Common myeloid progenitor, CD34-positive (primary cell): ENCODE measurements at regions not wholly inside any gene's neighbourhood (a gene's known extent, or its start where the extent isn't known, plus 50 kb on each side); places are given as distances from the start of the nearest gene placed in this dataset.

ENCODE experiments used
- CTCF ChIA-PET: fragments of 350-600 bp; sonication (Branson Sonifier 250); formaldehyde crosslinking; loops from one replicate; lab custom pipeline; 2021; ENCODE audit warnings: antibody characterized with exemption; lab: Charles Lee
- POLR2A ChIA-PET: fragments of 350-600 bp; sonication (Branson Sonifier 250); formaldehyde crosslinking; loops from one replicate; lab custom pipeline; 2021; ENCODE audit warnings: antibody characterized with exemption; lab: Charles Lee
- DNase-seq, 3 donors: peaks; one replicate each; pipeline versions ENCODE4 v3.0.0 to v3.0.0-alpha.2; 2013
- H3K27ac ChIP-seq, 2 experiments: 1 replicate in 1 of 2; 2 replicates in 1 of 2; pipeline ENCODE4 v1.7.0; 2013; ENCODE audit warnings: inconsistent platforms in 2 of 2, low read length in 2 of 2, mild to moderate bottlenecking in 2 of 2, low read depth in 1 of 2, moderate library complexity in 1 of 2; ENCODE audit not compliant: severe bottlenecking in 2 of 2, insufficient read depth in 1 of 2, poor library complexity in 1 of 2
- H3K27me3 ChIP-seq, 5 experiments: replicated peaks in 2 of 5; 1 replicate in 3 of 5; 2 replicates in 2 of 5; pipeline versions ENCODE4 v1.6.1 to v1.7.0; 2013; ENCODE audit warnings: low read length in 4 of 5, mild to moderate bottlenecking in 2 of 5, moderate library complexity in 2 of 5, inconsistent platforms in 1 of 5; ENCODE audit not compliant: insufficient read depth in 5 of 5, control insufficient read depth in 4 of 5
- H3K36me3 ChIP-seq, 4 experiments: 1 replicate in 2 of 4; 2 replicates in 2 of 4; pipeline versions ENCODE4 v1.6.1 to v1.7.0; 2013; ENCODE audit warnings: low read length in 3 of 4, control low read depth in 1 of 4, mild to moderate bottlenecking in 1 of 4; ENCODE audit not compliant: control insufficient read depth in 4 of 4, insufficient read depth in 4 of 4
- H3K4me1 ChIP-seq, 4 experiments: 1 replicate in 3 of 4; 2 replicates in 1 of 4; pipeline versions ENCODE4 v1.6.1 to v1.7.1; 2013; ENCODE audit warnings: low read length in 3 of 4, mild to moderate bottlenecking in 3 of 4, control low read depth in 1 of 4, inconsistent platforms in 1 of 4, moderate library complexity in 1 of 4; ENCODE audit not compliant: control insufficient read depth in 4 of 4, insufficient read depth in 4 of 4; ENCODE audit errors: control extremely low read depth in 1 of 4
- H3K4me3 ChIP-seq, 7 experiments: 1 replicate in 4 of 7; 2 replicates in 3 of 7; pipeline versions ENCODE4 v1.5.1 to v1.7.0; 2013; ENCODE audit warnings: mild to moderate bottlenecking in 7 of 7, low read length in 6 of 7, moderate library complexity in 6 of 7, inconsistent platforms in 2 of 7, low read depth in 2 of 7, control low read depth in 1 of 7; ENCODE audit not compliant: insufficient read depth in 4 of 7, control insufficient read depth in 1 of 7; ENCODE audit errors: extremely low read depth in 1 of 7
- H3K9me3 ChIP-seq, 5 experiments: 1 replicate in 4 of 5; 2 replicates in 1 of 5; pipeline versions ENCODE4 v1.6.1 to v1.7.1; 2013; ENCODE audit warnings: low read length in 4 of 5, mild to moderate bottlenecking in 2 of 5, inconsistent platforms in 1 of 5, low read depth in 1 of 5, moderate library complexity in 1 of 5; ENCODE audit not compliant: control insufficient read depth in 4 of 5, insufficient read depth in 2 of 5; ENCODE audit errors: control extremely low read depth in 1 of 5
- WGBS: methylation state at CpG from one replicate; pipeline ENCODE4 v1.1.5; 2013; ENCODE audit not compliant: insufficient coverage; 5-methylcytosine and 5-hydroxymethylcytosine counted together

GRCh38 chr4:129561280-129561679, 465.3 kb downstream of the C4orf33 start:
- H3K36me3 ChIP-seq, result no peaks in the 10 kb centered on the region
- no peak overlapping the region for H3K4me3 ChIP-seq
- H3K27me3 ChIP-seq, result no peaks in the 10 kb centered on the region
- CTCF ChIA-PET, result no interaction called here
- H3K27ac ChIP-seq, result no peak overlapping the region
- no peak for DNase-seq
- POLR2A ChIA-PET, result no interaction called here
- no peaks in the 10 kb centered on the region for H3K4me1 ChIP-seq
- whole genome bisulfite sequencing, result no CpG with 5 or more reads among the region's 1 CpG
- H3K9me3 ChIP-seq, result no peaks in the 10 kb centered on the region

GRCh38 chr4:129561886-129562671, 466.1 kb downstream of the C4orf33 start:
- no peak overlapping the region for H3K27ac ChIP-seq
- 100% methylated on average over 1 of the region's 2 CpGs for WGBS

GRCh38 chr4:129565214-129565613, 469.3 kb downstream of the C4orf33 start:
- Histone ChIP-seq H3K27ac (no peak overlapping the region), H3K27me3 (no peaks in the 10 kb centered on the region), H3K36me3 (no peaks in the 10 kb centered on the region), H3K4me1 (no peaks in the 10 kb centered on the region), H3K9me3 (no peaks in the 10 kb centered on the region), H3K4me3 (no peak overlapping the region)
- ChIA-PET CTCF (no interaction called here), POLR2A (no interaction called here)
- 100% methylated on average over 1 of the region's 2 CpGs for WGBS
- DNase-seq, result no peak

More at GRCh38 chr4:129561886-129562671, 466.1 kb downstream of the C4orf33 start:
- Histone ChIP-seq H3K4me3 (no peak overlapping the region), H3K9me3 (no peaks in the 10 kb centered on the region), H3K36me3 (no peaks in the 10 kb centered on the region), H3K27me3 (no peaks in the 10 kb centered on the region), H3K4me1 (no peaks in the 10 kb centered on the region)
- POLR2A ChIA-PET, result no interaction called here
- DNase-seq, result no peak
- CTCF ChIA-PET, result no interaction called here

- no peak for DNase-seq
- H3K36me3 ChIP-seq, result no peaks in the 10 kb centered on the region
- no peaks in the 10 kb centered on the region for H3K4me1 ChIP-seq
- ChIA-PET CTCF (no interaction called here), POLR2A (no interaction called here)
- H3K9me3 ChIP-seq, result no peaks in the 10 kb centered on the region
- no peak overlapping the region for H3K27ac ChIP-seq
- no peak overlapping the region for H3K4me3 ChIP-seq
- no peaks in the 10 kb centered on the region for H3K27me3 ChIP-seq
Measured at GRCh38 chr4:129570326-129570725, 474.4 kb downstream of the C4orf33 start.

- Histone ChIP-seq H3K27me3 (no peaks in the 10 kb centered on the region), H3K4me1 (no peaks in the 10 kb centered on the region), H3K9me3 (no peaks in the 10 kb centered on the region), H3K4me3 (no peak overlapping the region), H3K36me3 (no peaks in the 10 kb centered on the region), H3K27ac (no peak overlapping the region)
- POLR2A ChIA-PET, result no interaction called here
- no peak for DNase-seq
- CTCF ChIA-PET, result no interaction called here
- 69% methylated on average over 6 of the region's 6 CpGs for WGBS
Measured at GRCh38 chr4:129578336-129578735, 482.4 kb downstream of the C4orf33 start.

- H3K27me3 ChIP-seq, result no peaks in the 10 kb centered on the region
- no CpG with 5 or more reads among the region's 1 CpG for WGBS
- CTCF ChIA-PET, result no interaction called here
- no peak overlapping the region for H3K4me3 ChIP-seq
- H3K27ac ChIP-seq, result no peak overlapping the region
- H3K4me1 ChIP-seq, result no peaks in the 10 kb centered on the region
- POLR2A ChIA-PET, result no interaction called here
- DNase-seq, result no peak
- no peaks in the 10 kb centered on the region for H3K36me3 ChIP-seq
- no peaks in the 10 kb centered on the region for H3K9me3 ChIP-seq
Measured at GRCh38 chr4:129581305-129581704, 485.4 kb downstream of the C4orf33 start.

- WGBS, result 63% methylated on average over 1 of the region's 2 CpGs
- Histone ChIP-seq H3K4me3 (no peak overlapping the region), H3K4me1 (no peaks in the 10 kb centered on the region), H3K27ac (no peak overlapping the region), H3K9me3 (no peaks in the 10 kb centered on the region), H3K36me3 (no peaks in the 10 kb centered on the region), H3K27me3 (no peaks in the 10 kb centered on the region)
- no peak for DNase-seq
- ChIA-PET POLR2A (no interaction called here), CTCF (no interaction called here)
Measured at GRCh38 chr4:129583868-129584267, 487.9 kb downstream of the C4orf33 start.
